ENCODE measurements at regions not wholly inside any gene's neighbourhood (a gene's known extent, or its start where the extent isn't known, plus 50 kb on each side); places are given as distances from the start of the nearest gene placed in this dataset.

DNA sequence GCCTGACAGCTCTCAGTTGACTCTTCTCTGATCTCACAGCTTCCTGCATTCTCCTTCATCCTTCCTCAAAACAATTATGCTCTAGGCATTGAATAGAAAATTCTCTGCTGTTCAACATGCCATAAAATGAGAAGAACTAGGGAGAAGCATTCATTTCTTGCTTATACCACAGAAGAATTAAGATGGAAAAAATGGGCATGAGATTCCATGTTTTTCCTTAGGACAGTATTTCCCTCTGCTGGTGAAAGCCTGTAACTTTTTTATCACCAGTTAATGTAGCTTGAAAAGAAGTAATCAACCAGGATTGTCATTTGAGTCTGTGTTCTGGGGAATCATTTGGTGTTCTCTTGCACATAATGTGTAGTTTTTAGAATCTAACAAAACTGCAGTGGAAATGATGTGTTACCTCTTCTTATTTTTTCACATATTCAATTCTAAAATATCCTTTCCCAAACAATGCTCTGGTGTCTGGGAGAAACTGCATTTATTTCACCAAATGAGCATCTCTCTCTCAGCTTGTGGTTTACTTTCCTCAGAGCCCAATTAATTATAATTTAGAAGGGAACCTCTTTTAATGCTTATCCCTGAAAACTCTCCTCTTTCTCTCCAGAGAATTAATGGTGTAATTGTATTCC is 92.8 kb upstream of the DCBLD2 start:
- no peak overlapping the region for H3K27ac ChIP-seq
- no peak for ATAC-seq
- no peak overlapping the region for H3K4me3 ChIP-seq
- H3K36me3 ChIP-seq = no peaks in the 10 kb centered on the region
- H3K9me3 ChIP-seq = no peaks in the 10 kb centered on the region
- no peaks in the 10 kb centered on the region for H3K27me3 ChIP-seq
- TF ChIP-seq, protein P1, sequence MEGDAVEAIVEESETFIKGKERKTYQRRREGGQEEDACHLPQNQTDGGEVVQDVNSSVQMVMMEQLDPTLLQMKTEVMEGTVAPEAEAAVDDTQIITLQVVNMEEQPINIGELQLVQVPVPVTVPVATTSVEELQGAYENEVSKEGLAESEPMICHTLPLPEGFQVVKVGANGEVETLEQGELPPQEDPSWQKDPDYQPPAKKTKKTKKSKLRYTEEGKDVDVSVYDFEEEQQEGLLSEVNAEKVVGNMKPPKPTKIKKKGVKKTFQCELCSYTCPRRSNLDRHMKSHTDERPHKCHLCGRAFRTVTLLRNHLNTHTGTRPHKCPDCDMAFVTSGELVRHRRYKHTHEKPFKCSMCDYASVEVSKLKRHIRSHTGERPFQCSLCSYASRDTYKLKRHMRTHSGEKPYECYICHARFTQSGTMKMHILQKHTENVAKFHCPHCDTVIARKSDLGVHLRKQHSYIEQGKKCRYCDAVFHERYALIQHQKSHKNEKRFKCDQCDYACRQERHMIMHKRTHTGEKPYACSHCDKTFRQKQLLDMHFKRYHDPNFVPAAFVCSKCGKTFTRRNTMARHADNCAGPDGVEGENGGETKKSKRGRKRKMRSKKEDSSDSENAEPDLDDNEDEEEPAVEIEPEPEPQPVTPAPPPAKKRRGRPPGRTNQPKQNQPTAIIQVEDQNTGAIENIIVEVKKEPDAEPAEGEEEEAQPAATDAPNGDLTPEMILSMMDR (IDR thresholded peaks at IDR 0.05) = peak; percentile 62 to 88 (median 78)
- no peak for TF ChIP-seq EP300 (IDR thresholded peaks at IDR 0.05)
- H3K4me1 ChIP-seq = no peaks in the 10 kb centered on the region

DNA sequence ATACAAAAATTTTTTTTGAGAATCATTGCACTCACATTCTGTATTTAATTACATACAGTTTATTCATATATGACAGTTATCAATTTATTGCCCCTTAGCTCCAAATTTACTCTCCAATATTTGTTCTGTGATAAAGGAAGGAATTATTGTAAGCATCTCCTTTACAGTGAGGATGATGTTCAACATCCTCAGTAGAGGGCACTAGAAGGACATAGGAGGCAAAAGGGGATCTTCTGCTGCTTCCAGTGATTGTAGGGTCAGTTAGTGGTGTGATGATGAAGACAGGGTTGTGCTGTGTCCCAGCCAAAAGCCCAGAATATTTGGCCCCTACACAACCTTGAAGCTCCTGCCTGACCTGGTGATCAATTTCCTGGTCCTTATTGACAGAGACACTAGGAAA is 89.9 kb upstream of the DCBLD2 start:
- Histone ChIP-seq H3K27ac (no peak overlapping the region), H3K27me3 (no peaks in the 10 kb centered on the region), H3K36me3 (no peaks in the 10 kb centered on the region), H3K4me3 (no peak overlapping the region), H3K4me1 (no peaks in the 10 kb centered on the region), H3K9me3 (no peaks in the 10 kb centered on the region)
- no peak for TF ChIP-seq EP300 (IDR thresholded peaks at IDR 0.05)
- no peak for TF ChIP-seq POLR2AphosphoS5 (IDR thresholded peaks at IDR 0.05)
- TF ChIP-seq, protein P1 (IDR thresholded peaks at IDR 0.05) = no peak
- ATAC-seq = no peak

DNA sequence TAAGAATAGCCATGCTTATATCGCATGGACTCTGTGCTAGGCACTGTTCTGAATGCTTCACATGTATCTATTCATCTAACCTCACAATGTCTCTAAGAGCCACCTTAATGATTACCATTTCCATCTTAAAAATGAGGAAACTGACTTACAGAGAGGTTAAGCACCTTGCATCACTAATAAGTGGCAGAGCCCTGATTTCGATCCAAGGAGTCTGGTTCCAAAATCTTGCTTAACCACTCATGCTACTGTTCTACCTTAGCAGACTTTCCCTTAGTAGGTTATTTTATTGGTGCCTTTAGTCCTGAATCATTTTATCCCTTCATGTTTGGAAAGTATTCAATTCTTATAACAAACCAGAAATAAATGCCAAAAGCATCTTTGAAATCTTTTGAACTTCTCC is 89.2 kb upstream of the DCBLD2 start:
- TF ChIP-seq EP300 (IDR thresholded peaks at IDR 0.05) (no peak), POLR2AphosphoS5 (IDR thresholded peaks at IDR 0.05) (no peak), POLR2A (IDR thresholded peaks at IDR 0.05) (no peak)
- TF ChIP-seq, protein P1 (IDR thresholded peaks at IDR 0.05) = no peak

DNA sequence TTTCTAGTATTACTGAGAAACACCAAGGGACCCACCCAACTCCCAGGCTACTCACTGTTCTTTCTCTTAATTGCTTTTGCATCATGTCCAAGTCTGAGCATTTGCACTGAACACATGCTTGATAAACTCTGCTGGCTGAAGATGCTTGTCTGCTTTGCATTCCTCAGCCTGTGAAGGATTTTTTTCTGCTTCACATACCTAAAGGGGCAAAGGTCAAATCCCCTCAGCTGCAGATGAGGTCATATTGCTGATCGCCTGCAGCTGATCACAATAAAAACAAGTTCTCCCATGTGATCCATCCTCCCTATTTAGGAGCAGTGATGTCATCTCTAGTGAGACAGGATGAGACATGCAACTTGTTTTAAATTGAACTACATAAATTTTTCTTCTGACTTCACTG is 84.6 kb upstream of the DCBLD2 start:
- no peak overlapping the region for H3K4me3 ChIP-seq
- no peak overlapping the region for H3K27ac ChIP-seq
- no peak for TF ChIP-seq POLR2A (IDR thresholded peaks at IDR 0.05)
- no peak for TF ChIP-seq POLR2AphosphoS5 (IDR thresholded peaks at IDR 0.05)
- TF ChIP-seq, protein P1 (IDR thresholded peaks at IDR 0.05) = no peak
- no peak for TF ChIP-seq EP300 (IDR thresholded peaks at IDR 0.05)
- no peaks in the 10 kb centered on the region for H3K4me1 ChIP-seq
- no peaks in the 10 kb centered on the region for H3K36me3 ChIP-seq
- no peaks in the 10 kb centered on the region for H3K27me3 ChIP-seq
- no peaks in the 10 kb centered on the region for H3K9me3 ChIP-seq
- ATAC-seq = no peak
- WGBS, 2 donors (ENCODE audit: low coverage in 1 of 2) = 18% methylated on average over 1 of the region's 1 CpG; no CpG with 5 or more reads in 1 of the 2 donors

More for the DNA sequence above, 89.2 kb upstream of the DCBLD2 start:
- no peak overlapping the region for H3K4me3 ChIP-seq
- no peaks in the 10 kb centered on the region for H3K27me3 ChIP-seq
- H3K4me1 ChIP-seq = no peaks in the 10 kb centered on the region
- no peak for ATAC-seq
- no peak overlapping the region for H3K27ac ChIP-seq
- H3K9me3 ChIP-seq = no peaks in the 10 kb centered on the region
- WGBS, 2 donors (ENCODE audit: low coverage in 1 of 2) = 94 to 96% methylated on average over 2 of the region's 2 CpGs
- H3K36me3 ChIP-seq = no peaks in the 10 kb centered on the region

DNA sequence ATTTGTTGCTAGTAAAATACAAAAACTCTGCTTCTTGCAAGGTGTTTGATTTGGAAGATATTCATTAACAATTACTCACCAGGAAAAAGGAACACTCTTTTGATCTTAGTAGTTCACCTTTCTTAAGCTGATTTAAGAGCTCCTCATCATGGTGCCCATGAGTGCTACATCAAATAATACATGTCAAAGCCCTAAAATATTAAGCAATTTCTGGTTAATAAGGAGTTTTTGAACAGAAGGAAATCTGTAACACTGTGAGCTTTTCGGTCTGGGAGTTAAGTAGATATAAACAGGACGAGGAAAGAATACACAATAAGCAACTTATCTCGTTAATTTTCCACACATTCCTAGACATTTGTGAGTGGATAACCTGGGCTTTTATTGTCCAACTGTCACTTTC is 83.9 kb upstream of the DCBLD2 start:
- no peak overlapping the region for H3K27ac ChIP-seq
- TF ChIP-seq, protein P1 (IDR thresholded peaks at IDR 0.05) = no peak
- TF ChIP-seq POLR2AphosphoS5 (IDR thresholded peaks at IDR 0.05) = no peak
- TF ChIP-seq POLR2A (IDR thresholded peaks at IDR 0.05) = no peak
- TF ChIP-seq EP300 (IDR thresholded peaks at IDR 0.05) = no peak
- no peak overlapping the region for H3K4me3 ChIP-seq
- 19 to 20% methylated on average over 3 of the region's 3 CpGs for WGBS, 2 donors (ENCODE audit: low coverage in 1 of 2)
- ATAC-seq = no peak
- no peaks in the 10 kb centered on the region for H3K27me3 ChIP-seq
- no peaks in the 10 kb centered on the region for H3K4me1 ChIP-seq
- H3K36me3 ChIP-seq = no peaks in the 10 kb centered on the region
- no peaks in the 10 kb centered on the region for H3K9me3 ChIP-seq

All from gastroesophageal sphincter (tissue), 4 donors.